Rectal smooth muscle tissue (tissue), 1 donor: ENCODE measurements at regions not wholly inside any gene's neighbourhood (a gene's known extent, or its start where the extent isn't known, plus 50 kb on each side); places are given as distances from the start of the nearest gene placed in this dataset.

Source experiments
- H3K27ac ChIP-seq: one replicate; pipeline ENCODE4 v1.7.0; 2013; ENCODE audit warnings: low read depth, low read length, inconsistent platforms
- H3K27me3 ChIP-seq: one replicate; pipeline ENCODE4 v1.7.0; 2013; ENCODE audit warnings: low read length; ENCODE audit not compliant: control insufficient read depth, insufficient read depth
- H3K36me3 ChIP-seq: one replicate; pipeline ENCODE4 v1.7.0; 2013; ENCODE audit warnings: low read length; ENCODE audit not compliant: control insufficient read depth, insufficient read depth
- H3K4me1 ChIP-seq: one replicate; pipeline ENCODE4 v1.7.0; 2013; ENCODE audit warnings: low read length; ENCODE audit not compliant: control insufficient read depth, insufficient read depth
- H3K4me3 ChIP-seq: one replicate; pipeline ENCODE4 v1.7.0; 2013; ENCODE audit warnings: low read length
- H3K9ac ChIP-seq: one replicate; pipeline ENCODE4 v1.7.0; 2013; ENCODE audit warnings: low read length

GRCh38 chr5:125143011-125143410 lies 396.6 kb upstream of the ZNF608 start:
- H3K27ac ChIP-seq, result no peak overlapping the region
- H3K4me1 ChIP-seq, result no peaks in the 10 kb centered on the region
- no peak overlapping the region for H3K9ac ChIP-seq
- H3K4me3 ChIP-seq, result no peak overlapping the region
- no peaks in the 10 kb centered on the region for H3K36me3 ChIP-seq
- no peaks in the 10 kb centered on the region for H3K27me3 ChIP-seq

- no peaks in the 10 kb centered on the region for H3K36me3 ChIP-seq
- H3K4me3 ChIP-seq, result no peak overlapping the region
- no peaks in the 10 kb centered on the region for H3K4me1 ChIP-seq
- no peak overlapping the region for H3K9ac ChIP-seq
- no peaks in the 10 kb centered on the region for H3K27me3 ChIP-seq
- H3K27ac ChIP-seq, result no peak overlapping the region
These were observed 401.6 kb upstream of the ZNF608 start for GRCh38 chr5:125148076-125148475.

- H3K36me3 ChIP-seq, result no peaks in the 10 kb centered on the region
These were observed 402.3 kb upstream of the ZNF608 start for GRCh38 chr5:125148706-125149105.

GRCh38 chr5:125149110-125149509 lies 402.7 kb upstream of the ZNF608 start:
- no peaks in the 10 kb centered on the region for H3K4me1 ChIP-seq
- H3K9ac ChIP-seq, result no peak overlapping the region
- H3K4me3 ChIP-seq, result no peak overlapping the region
- H3K27ac ChIP-seq, result no peak overlapping the region
- no peaks in the 10 kb centered on the region for H3K27me3 ChIP-seq
- H3K36me3 ChIP-seq, result no peaks in the 10 kb centered on the region

More at GRCh38 chr5:125148706-125149105, 402.3 kb upstream of the ZNF608 start:
- no peaks in the 10 kb centered on the region for H3K4me1 ChIP-seq
- no peak overlapping the region for H3K9ac ChIP-seq
- H3K27ac ChIP-seq, result no peak overlapping the region
- no peak overlapping the region for H3K4me3 ChIP-seq
- no peaks in the 10 kb centered on the region for H3K27me3 ChIP-seq

GRCh38 chr5:125149527-125149926 lies 403.1 kb upstream of the ZNF608 start:
- no peak overlapping the region for H3K9ac ChIP-seq
- no peaks in the 10 kb centered on the region for H3K4me1 ChIP-seq
- H3K4me3 ChIP-seq, result no peak overlapping the region
- H3K27ac ChIP-seq, result no peak overlapping the region
- no peaks in the 10 kb centered on the region for H3K36me3 ChIP-seq
- H3K27me3 ChIP-seq, result no peaks in the 10 kb centered on the region

- no peaks in the 10 kb centered on the region for H3K36me3 ChIP-seq
- no peak overlapping the region for H3K9ac ChIP-seq
- no peaks in the 10 kb centered on the region for H3K27me3 ChIP-seq
- no peak overlapping the region for H3K4me3 ChIP-seq
- H3K27ac ChIP-seq, result no peak overlapping the region
- H3K4me1 ChIP-seq, result no peaks in the 10 kb centered on the region
These were observed 403.7 kb upstream of the ZNF608 start for GRCh38 chr5:125150041-125150669.

GRCh38 chr5:125151150-125151900 lies 404.9 kb upstream of the ZNF608 start:
- no peak overlapping the region for H3K9ac ChIP-seq
- H3K27me3 ChIP-seq, result no peaks in the 10 kb centered on the region
- no peaks in the 10 kb centered on the region for H3K4me1 ChIP-seq
- no peak overlapping the region for H3K27ac ChIP-seq
- no peak overlapping the region for H3K4me3 ChIP-seq
- H3K36me3 ChIP-seq, result no peaks in the 10 kb centered on the region

GRCh38 chr5:125152044-125152443 lies 405.6 kb upstream of the ZNF608 start:
- Histone ChIP-seq H3K4me3 (no peak overlapping the region), H3K27me3 (no peaks in the 10 kb centered on the region), H3K27ac (no peak overlapping the region), H3K9ac (no peak overlapping the region), H3K36me3 (no peaks in the 10 kb centered on the region), H3K4me1 (no peaks in the 10 kb centered on the region)

- H3K27me3 ChIP-seq, result no peaks in the 10 kb centered on the region
- no peak overlapping the region for H3K9ac ChIP-seq
- no peak overlapping the region for H3K4me3 ChIP-seq
- H3K27ac ChIP-seq, result no peak overlapping the region
- no peaks in the 10 kb centered on the region for H3K4me1 ChIP-seq
- no peaks in the 10 kb centered on the region for H3K36me3 ChIP-seq
These were observed 406.2 kb upstream of the ZNF608 start for GRCh38 chr5:125152461-125153189.

GRCh38 chr5:125153231-125153630 lies 406.8 kb upstream of the ZNF608 start:
- Histone ChIP-seq H3K4me3 (no peak overlapping the region), H3K36me3 (no peaks in the 10 kb centered on the region), H3K4me1 (no peaks in the 10 kb centered on the region), H3K27ac (no peak overlapping the region), H3K9ac (no peak overlapping the region), H3K27me3 (no peaks in the 10 kb centered on the region)

GRCh38 chr5:125154301-125155110 lies 408.1 kb upstream of the ZNF608 start:
- H3K36me3 ChIP-seq, result no peaks in the 10 kb centered on the region
- H3K4me3 ChIP-seq, result no peak overlapping the region
- no peaks in the 10 kb centered on the region for H3K27me3 ChIP-seq
- H3K9ac ChIP-seq, result no peak overlapping the region
- H3K27ac ChIP-seq, result no peak overlapping the region
- H3K4me1 ChIP-seq, result no peaks in the 10 kb centered on the region
